ENCODE measurements at regions not wholly inside any gene's neighbourhood (a gene's known extent, or its start where the extent isn't known, plus 50 kb on each side); places are given as distances from the start of the nearest gene placed in this dataset.

DNA sequence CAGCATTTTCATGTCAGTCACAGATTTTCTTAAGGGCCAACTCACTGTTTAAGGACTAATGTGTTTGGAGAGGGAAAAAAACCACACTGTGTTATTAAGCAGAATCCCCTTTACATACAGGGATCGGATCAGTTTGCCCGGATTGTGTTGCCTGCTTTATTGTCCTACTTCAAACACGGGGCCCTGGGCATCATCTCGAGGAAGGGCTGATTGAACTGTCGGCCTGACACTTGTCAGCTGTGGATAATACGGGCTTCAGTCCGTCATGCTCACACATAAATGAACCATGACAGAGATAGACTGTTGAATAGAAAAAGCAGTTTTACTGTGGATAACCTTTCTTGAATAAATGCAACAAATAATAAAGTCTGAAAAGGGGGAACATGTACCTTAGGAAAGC lies 325.0 kb downstream of the ZSWIM6 start:
- TF ChIP-seq, protein P1, sequence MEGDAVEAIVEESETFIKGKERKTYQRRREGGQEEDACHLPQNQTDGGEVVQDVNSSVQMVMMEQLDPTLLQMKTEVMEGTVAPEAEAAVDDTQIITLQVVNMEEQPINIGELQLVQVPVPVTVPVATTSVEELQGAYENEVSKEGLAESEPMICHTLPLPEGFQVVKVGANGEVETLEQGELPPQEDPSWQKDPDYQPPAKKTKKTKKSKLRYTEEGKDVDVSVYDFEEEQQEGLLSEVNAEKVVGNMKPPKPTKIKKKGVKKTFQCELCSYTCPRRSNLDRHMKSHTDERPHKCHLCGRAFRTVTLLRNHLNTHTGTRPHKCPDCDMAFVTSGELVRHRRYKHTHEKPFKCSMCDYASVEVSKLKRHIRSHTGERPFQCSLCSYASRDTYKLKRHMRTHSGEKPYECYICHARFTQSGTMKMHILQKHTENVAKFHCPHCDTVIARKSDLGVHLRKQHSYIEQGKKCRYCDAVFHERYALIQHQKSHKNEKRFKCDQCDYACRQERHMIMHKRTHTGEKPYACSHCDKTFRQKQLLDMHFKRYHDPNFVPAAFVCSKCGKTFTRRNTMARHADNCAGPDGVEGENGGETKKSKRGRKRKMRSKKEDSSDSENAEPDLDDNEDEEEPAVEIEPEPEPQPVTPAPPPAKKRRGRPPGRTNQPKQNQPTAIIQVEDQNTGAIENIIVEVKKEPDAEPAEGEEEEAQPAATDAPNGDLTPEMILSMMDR (IDR thresholded peaks at IDR 0.05; ENCODE audit: low read depth, low read length) = no peak
- TF ChIP-seq EZH2phosphoT487 (IDR thresholded peaks at IDR 0.05; ENCODE audit: low read depth) = no peak

Measured in OCI-LY3 (cell line).